GM19025 (cell line): ENCODE measurements at regions not wholly inside any gene's neighbourhood (a gene's known extent, or its start where the extent isn't known, plus 50 kb on each side); places are given as distances from the start of the nearest gene placed in this dataset.
A peak's percentile ranks its signal among the peaks of the same experiment; 100 is the strongest.
"Not testable (repeated sequence)": the region's sequence is repeated elsewhere in the genome, so short reads cannot be mapped to it uniquely, and the experiment has no call there.

Source experiments
- ATAC-seq: cut with Tn5 transposase; IDR thresholded peaks from one replicate; pipeline ENCODE4 v1.9.1; 2021; ENCODE audit warnings: mild to moderate bottlenecking, low read depth, moderate library complexity; ENCODE audit not compliant: unreplicated experiment

GRCh38 chr10:117458571-117458970 is 83.3 kb upstream of the PDZD8 start:
- ATAC-seq: no peak

GRCh38 chr10:117457932-117458331 is 82.7 kb upstream of the PDZD8 start:
- ATAC-seq: no peak

GRCh38 chr10:117457071-117457810 is 82.0 kb upstream of the PDZD8 start:
- no peak for ATAC-seq

GRCh38 chr10:117455346-117455745 is 80.1 kb upstream of the PDZD8 start:
- ATAC-seq: no peak

GRCh38 chr10:117454502-117454901 is 79.3 kb upstream of the PDZD8 start:
- no peak for ATAC-seq

GRCh38 chr10:117453484-117453883 is 78.2 kb upstream of the PDZD8 start:
- ATAC-seq: not testable (repeated sequence)

- no peak for ATAC-seq
These were observed 75.7 kb upstream of the PDZD8 start for GRCh38 chr10:117450940-117451339.

GRCh38 chr10:117449636-117450035 is 74.4 kb upstream of the PDZD8 start:
- no peak for ATAC-seq

GRCh38 chr10:117448802-117449201 is 73.6 kb upstream of the PDZD8 start:
- no peak for ATAC-seq

GRCh38 chr10:117445992-117446391 is 70.8 kb upstream of the PDZD8 start:
- no peak for ATAC-seq

GRCh38 chr10:117444497-117445040 is 69.3 kb upstream of the PDZD8 start:
- ATAC-seq: no peak

GRCh38 chr10:117443686-117444041 is 68.4 kb upstream of the PDZD8 start:
- ATAC-seq: no peak

- peak; percentile 59 for ATAC-seq
These were observed 67.9 kb upstream of the PDZD8 start for GRCh38 chr10:117442944-117443685.

GRCh38 chr10:117442521-117442920 is 67.3 kb upstream of the PDZD8 start:
- no peak for ATAC-seq

- ATAC-seq: peak; percentile 49
These were observed 66.7 kb upstream of the PDZD8 start for GRCh38 chr10:117441812-117442443.

GRCh38 chr10:117441361-117441760 is 66.1 kb upstream of the PDZD8 start:
- no peak for ATAC-seq

- ATAC-seq: no peak
These were observed 64.1 kb upstream of the PDZD8 start for GRCh38 chr10:117439243-117439912.

GRCh38 chr10:117432866-117433265 is 57.6 kb upstream of the PDZD8 start:
- no peak for ATAC-seq

GRCh38 chr10:117431160-117431559 is 55.9 kb upstream of the PDZD8 start:
- no peak for ATAC-seq

- not testable (repeated sequence) for ATAC-seq
These were observed 55.3 kb upstream of the PDZD8 start for GRCh38 chr10:117430535-117430934.
